ENCODE measurements at regions not wholly inside any gene's neighbourhood (a gene's known extent, or its start where the extent isn't known, plus 50 kb on each side); places are given as distances from the start of the nearest gene placed in this dataset.

DNA sequence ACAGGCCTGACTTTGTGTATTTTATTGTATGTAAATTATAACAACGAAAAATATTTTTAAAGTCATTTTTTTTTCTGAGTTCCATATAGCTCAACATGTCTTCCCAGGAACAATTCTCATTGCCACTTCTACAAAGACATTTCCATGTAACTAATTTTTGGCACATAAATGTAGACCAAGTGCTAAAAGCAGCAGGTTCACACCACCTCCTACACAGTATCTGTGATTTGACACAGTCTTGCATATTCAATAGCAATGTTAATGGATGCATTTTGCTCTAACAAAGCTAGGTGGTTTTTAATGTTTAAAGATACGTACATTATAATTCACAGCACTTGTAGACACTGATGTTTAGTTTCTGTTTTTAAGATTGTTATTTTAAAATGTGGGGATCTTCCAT is 346.5 kb downstream of the GPAM start:
- TF ChIP-seq TAF1 (IDR thresholded peaks at IDR 0.05; ENCODE audit: borderline replicate concordance, low read depth, low read length) = no peak
- TF ChIP-seq, protein P1, sequence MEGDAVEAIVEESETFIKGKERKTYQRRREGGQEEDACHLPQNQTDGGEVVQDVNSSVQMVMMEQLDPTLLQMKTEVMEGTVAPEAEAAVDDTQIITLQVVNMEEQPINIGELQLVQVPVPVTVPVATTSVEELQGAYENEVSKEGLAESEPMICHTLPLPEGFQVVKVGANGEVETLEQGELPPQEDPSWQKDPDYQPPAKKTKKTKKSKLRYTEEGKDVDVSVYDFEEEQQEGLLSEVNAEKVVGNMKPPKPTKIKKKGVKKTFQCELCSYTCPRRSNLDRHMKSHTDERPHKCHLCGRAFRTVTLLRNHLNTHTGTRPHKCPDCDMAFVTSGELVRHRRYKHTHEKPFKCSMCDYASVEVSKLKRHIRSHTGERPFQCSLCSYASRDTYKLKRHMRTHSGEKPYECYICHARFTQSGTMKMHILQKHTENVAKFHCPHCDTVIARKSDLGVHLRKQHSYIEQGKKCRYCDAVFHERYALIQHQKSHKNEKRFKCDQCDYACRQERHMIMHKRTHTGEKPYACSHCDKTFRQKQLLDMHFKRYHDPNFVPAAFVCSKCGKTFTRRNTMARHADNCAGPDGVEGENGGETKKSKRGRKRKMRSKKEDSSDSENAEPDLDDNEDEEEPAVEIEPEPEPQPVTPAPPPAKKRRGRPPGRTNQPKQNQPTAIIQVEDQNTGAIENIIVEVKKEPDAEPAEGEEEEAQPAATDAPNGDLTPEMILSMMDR (IDR thresholded peaks at IDR 0.05 in 2 of 3, conservative IDR thresholded peaks at IDR 0.05 in 1 of 3; ENCODE audit: control insufficient read depth in 2 of 3, extremely low read depth in 1 of 3, insufficient read depth in 1 of 3, low read depth in 3 of 3, low read length in 3 of 3) = no peak
- no peak for TF ChIP-seq POLR2AphosphoS5 (IDR thresholded peaks at IDR 0.05; ENCODE audit: low read length)
- no peak for TF ChIP-seq POLR2A (IDR thresholded peaks at IDR 0.05; ENCODE audit: low read depth, low read length)
- TF ChIP-seq NRF1 (conservative IDR thresholded peaks at IDR 0.05; ENCODE audit: low read depth, low read length) = no peak
- no peak for TF ChIP-seq GABPA (IDR thresholded peaks at IDR 0.05; ENCODE audit: low read depth)
- TF ChIP-seq EP300 (IDR thresholded peaks at IDR 0.05; ENCODE audit: borderline replicate concordance in 1 of 2, control insufficient read depth in 1 of 2, low read depth in 2 of 2, low read length in 2 of 2) = no peak
- no peak for TF ChIP-seq MXI1 (IDR thresholded peaks at IDR 0.05; ENCODE audit: low read depth, low read length)
- no peak for TF ChIP-seq CREM (IDR thresholded peaks at IDR 0.05; ENCODE audit: low read depth)
- TF ChIP-seq, protein P2, sequence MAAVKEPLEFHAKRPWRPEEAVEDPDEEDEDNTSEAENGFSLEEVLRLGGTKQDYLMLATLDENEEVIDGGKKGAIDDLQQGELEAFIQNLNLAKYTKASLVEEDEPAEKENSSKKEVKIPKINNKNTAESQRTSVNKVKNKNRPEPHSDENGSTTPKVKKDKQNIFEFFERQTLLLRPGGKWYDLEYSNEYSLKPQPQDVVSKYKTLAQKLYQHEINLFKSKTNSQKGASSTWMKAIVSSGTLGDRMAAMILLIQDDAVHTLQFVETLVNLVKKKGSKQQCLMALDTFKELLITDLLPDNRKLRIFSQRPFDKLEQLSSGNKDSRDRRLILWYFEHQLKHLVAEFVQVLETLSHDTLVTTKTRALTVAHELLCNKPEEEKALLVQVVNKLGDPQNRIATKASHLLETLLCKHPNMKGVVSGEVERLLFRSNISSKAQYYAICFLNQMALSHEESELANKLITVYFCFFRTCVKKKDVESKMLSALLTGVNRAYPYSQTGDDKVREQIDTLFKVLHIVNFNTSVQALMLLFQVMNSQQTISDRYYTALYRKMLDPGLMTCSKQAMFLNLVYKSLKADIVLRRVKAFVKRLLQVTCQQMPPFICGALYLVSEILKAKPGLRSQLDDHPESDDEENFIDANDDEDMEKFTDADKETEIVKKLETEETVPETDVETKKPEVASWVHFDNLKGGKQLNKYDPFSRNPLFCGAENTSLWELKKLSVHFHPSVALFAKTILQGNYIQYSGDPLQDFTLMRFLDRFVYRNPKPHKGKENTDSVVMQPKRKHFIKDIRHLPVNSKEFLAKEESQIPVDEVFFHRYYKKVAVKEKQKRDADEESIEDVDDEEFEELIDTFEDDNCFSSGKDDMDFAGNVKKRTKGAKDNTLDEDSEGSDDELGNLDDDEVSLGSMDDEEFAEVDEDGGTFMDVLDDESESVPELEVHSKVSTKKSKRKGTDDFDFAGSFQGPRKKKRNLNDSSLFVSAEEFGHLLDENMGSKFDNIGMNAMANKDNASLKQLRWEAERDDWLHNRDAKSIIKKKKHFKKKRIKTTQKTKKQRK (IDR thresholded peaks at IDR 0.05; ENCODE audit: low read depth, low read length) = no peak
- no peak for TF ChIP-seq ETV6 (conservative IDR thresholded peaks at IDR 0.05 in 1 of 2, IDR thresholded peaks at IDR 0.05 in 1 of 2; ENCODE audit: borderline replicate concordance in 1 of 2, low read depth in 1 of 2)
- TF ChIP-seq RELA (IDR thresholded peaks at IDR 0.05; ENCODE audit: borderline replicate concordance, partially characterized antibody) = no peak
- TF ChIP-seq RBBP5 (conservative IDR thresholded peaks at IDR 0.05) = no peak
- TF ChIP-seq, protein P3, sequence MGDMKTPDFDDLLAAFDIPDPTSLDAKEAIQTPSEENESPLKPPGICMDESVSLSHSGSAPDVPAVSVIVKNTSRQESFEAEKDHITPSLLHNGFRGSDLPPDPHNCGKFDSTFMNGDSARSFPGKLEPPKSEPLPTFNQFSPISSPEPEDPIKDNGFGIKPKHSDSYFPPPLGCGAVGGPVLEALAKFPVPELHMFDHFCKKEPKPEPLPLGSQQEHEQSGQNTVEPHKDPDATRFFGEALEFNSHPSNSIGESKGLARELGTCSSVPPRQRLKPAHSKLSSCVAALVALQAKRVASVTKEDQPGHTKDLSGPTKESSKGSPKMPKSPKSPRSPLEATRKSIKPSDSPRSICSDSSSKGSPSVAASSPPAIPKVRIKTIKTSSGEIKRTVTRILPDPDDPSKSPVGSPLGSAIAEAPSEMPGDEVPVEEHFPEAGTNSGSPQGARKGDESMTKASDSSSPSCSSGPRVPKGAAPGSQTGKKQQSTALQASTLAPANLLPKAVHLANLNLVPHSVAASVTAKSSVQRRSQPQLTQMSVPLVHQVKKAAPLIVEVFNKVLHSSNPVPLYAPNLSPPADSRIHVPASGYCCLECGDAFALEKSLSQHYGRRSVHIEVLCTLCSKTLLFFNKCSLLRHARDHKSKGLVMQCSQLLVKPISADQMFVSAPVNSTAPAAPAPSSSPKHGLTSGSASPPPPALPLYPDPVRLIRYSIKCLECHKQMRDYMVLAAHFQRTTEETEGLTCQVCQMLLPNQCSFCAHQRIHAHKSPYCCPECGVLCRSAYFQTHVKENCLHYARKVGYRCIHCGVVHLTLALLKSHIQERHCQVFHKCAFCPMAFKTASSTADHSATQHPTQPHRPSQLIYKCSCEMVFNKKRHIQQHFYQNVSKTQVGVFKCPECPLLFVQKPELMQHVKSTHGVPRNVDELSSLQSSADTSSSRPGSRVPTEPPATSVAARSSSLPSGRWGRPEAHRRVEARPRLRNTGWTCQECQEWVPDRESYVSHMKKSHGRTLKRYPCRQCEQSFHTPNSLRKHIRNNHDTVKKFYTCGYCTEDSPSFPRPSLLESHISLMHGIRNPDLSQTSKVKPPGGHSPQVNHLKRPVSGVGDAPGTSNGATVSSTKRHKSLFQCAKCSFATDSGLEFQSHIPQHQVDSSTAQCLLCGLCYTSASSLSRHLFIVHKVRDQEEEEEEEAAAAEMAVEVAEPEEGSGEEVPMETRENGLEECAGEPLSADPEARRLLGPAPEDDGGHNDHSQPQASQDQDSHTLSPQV (IDR thresholded peaks at IDR 0.05) = no peak
